Pancreas (tissue), 10 donors: ENCODE measurements at regions not wholly inside any gene's neighbourhood (a gene's known extent, or its start where the extent isn't known, plus 50 kb on each side); places are given as distances from the start of the nearest gene placed in this dataset.
"Not testable (repeated sequence)": the region's sequence is repeated elsewhere in the genome, so short reads cannot be mapped to it uniquely, and the experiment has no call there.

Experiments
- ATAC-seq, 4 donors: fragments of 200-7000 bp; cut with Tn5 transposase; one replicate each; pipeline versions ENCODE4 v1.8.0 to v1.9.1; 2020; ENCODE audit warnings: mild to moderate bottlenecking in 4 of 4, moderate library complexity in 4 of 4
- DNase-seq, 6 donors: peaks; one replicate each; pipeline ENCODE4 v3.0.0-alpha.2; 2020
- FAIRE-seq: peaks from 2 replicates; lab custom pipeline; 2012; peaks lifted over from hg19 to GRCh38; lab: Jason Lieb, UNC
- H3K27ac ChIP-seq, 4 donors: fragments of 200-600 bp; sonication (generic); 1 replicate in 3 of 4; 2 replicates in 1 of 4; pipeline versions ENCODE4 v1.5.0 to v1.8.0; 2020
- H3K27me3 ChIP-seq, 4 donors: fragments of 200-600 bp; one replicate each; pipeline ENCODE4 v1.8.0; 2021
- H3K36me3 ChIP-seq, 3 donors: fragments of 200-600 bp; sonication (generic) in 1 of 3; one replicate each; pipeline versions ENCODE4 v1.5.0 to v1.8.0; 2020 to 2021
- H3K4me1 ChIP-seq, 3 donors: fragments of 200-600 bp; one replicate each; pipeline ENCODE4 v1.8.0; 2021
- H3K4me3 ChIP-seq, 4 donors: fragments of 200-600 bp; sonication (generic) in 2 of 4; one replicate each; pipeline versions ENCODE4 v1.5.0 to v1.8.0; 2020 to 2021
- H3K9me3 ChIP-seq, 4 donors: fragments of 200-600 bp; one replicate each; pipeline ENCODE4 v1.8.0; 2021
- WGBS, 2 donors: extraction: QIAGEN DNeasy Blood & Tissue Kit; methylation state at CpG; one replicate each; pipeline ENCODE4 v1.1.7; 2013; 5-methylcytosine and 5-hydroxymethylcytosine counted together
- intact Hi-C, 3 donors: fragments of 100-400 bp; cut with DNase I; formaldehyde crosslinking; loops; one replicate each; pipeline versions ENCODE4 v1.11.1 to v1.14.2; 2022
- TF ChIP-seq, protein P1 (sequence below), 4 donors: fragments of 200-600 bp; sonication (generic) in 3 of 4; IDR thresholded peaks; one replicate each; pipeline versions ENCODE4 v1.5.0 to v1.8.0; 2021; ENCODE audit warnings: antibody characterized with exemption in 4 of 4
- donor health status: healthy with polysubstance abuse.
- donor health status: DM: no; HTN: no; CAD: no; lungs with moderate emphysema.
- donor health status: DM: no; HTN: no; CAD: no.
- donor health status: control.
- donor health status: control.
- donor health status: Bipolar disorder and iron deficiency.
- donor health status: DM: yes; HTN: yes; CAD: no.
- donor health status: DM: no; HTN: no; CAD: no.
- donor health status: DM: no; HTN: no; CAD: no.
- donor health status: DM: yes; HTN: yes; CAD: no.

DNA sequence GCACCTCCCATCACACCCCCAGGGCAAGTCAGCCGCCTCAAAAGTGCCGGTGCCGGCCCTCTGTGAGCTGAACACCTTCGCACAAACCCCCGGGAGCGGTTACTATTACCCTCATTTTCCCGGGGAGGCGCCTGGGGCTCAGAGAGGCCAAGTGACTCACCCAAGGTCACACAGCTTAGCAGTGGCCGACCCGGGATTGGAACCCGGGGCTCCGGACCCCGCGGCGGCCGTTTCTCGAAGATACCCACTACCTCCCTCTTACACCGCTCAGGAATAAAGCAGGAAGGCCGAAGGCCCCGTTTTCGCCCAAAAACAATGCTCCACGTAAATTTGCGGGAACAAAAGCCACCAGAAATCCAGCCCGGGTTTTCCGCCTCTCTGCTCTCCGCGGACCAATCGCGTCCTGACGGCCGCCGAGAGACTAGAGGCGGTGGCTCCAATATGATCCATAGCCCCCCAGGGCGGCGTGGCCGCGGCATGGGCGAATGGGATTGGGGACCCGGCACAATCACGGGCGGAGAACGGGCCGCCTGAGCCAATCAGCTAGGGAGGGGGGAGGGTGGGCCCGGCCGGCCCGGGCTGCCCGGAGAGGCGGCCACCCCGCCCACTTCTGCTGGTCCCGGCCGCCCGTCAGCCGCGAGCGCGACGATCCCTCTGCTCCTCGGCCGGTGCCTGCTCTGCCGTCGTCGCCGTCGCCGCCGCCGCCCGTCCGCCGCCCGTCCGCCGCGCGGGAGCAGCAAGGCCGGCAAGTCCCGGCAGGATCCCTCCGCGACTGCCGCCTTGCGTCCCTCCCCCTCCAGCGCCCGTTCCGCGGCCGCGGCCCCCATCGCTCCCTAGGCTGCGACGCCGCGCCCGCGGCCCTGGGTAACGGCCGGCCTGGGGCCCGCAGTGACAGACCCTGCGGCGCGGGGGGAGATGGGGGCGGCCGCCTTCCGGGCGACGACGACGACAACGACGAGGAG is 177.0 kb downstream of the OR4M2 start:
- intact Hi-C loops = no loop called here
- FAIRE-seq (no peak), ATAC-seq (no peak), DNase-seq (peak in 1 of 6 donors; percentile 56)
- TF ChIP-seq, protein P1, sequence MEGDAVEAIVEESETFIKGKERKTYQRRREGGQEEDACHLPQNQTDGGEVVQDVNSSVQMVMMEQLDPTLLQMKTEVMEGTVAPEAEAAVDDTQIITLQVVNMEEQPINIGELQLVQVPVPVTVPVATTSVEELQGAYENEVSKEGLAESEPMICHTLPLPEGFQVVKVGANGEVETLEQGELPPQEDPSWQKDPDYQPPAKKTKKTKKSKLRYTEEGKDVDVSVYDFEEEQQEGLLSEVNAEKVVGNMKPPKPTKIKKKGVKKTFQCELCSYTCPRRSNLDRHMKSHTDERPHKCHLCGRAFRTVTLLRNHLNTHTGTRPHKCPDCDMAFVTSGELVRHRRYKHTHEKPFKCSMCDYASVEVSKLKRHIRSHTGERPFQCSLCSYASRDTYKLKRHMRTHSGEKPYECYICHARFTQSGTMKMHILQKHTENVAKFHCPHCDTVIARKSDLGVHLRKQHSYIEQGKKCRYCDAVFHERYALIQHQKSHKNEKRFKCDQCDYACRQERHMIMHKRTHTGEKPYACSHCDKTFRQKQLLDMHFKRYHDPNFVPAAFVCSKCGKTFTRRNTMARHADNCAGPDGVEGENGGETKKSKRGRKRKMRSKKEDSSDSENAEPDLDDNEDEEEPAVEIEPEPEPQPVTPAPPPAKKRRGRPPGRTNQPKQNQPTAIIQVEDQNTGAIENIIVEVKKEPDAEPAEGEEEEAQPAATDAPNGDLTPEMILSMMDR (IDR thresholded peaks at IDR 0.05) = no peak
- no peaks in the 10 kb centered on the region for H3K4me1 ChIP-seq
- H3K4me3 ChIP-seq = no peak overlapping the region
- no peaks in the 10 kb centered on the region for H3K27me3 ChIP-seq
- H3K36me3 ChIP-seq = no peaks in the 10 kb centered on the region
- no peak overlapping the region for H3K27ac ChIP-seq
- no peaks in the 10 kb centered on the region for H3K9me3 ChIP-seq
- 40 to 63% methylated on average over 82 to 109 of the region's 109 CpGs for WGBS, 2 donors

DNA sequence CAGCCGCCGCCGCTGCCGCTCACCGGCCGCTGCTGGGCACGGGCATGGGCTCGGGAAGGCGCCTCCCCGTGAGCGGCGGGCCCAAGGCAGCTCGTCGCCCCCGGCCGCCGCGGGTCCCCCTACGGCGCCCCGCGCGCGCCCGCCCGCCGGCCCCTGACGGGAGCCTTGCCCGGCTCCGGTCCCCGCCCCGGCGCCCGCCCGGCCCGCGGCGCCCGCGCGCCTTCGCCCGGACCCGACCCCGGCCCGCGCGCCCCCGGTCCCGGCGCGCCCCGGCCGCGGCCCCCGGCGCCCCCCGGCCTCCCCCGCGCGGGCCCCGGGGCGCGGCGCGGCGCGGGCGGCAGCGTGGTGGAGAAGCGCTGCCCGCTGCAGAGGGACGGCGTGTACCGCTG is 177.7 kb downstream of the OR4M2 start:
- intact Hi-C loops = no loop called here
- no peaks in the 10 kb centered on the region for H3K27me3 ChIP-seq
- WGBS, 2 donors = 28 to 59% methylated on average over 32 to 75 of the region's 75 CpGs
- H3K9me3 ChIP-seq = no peaks in the 10 kb centered on the region
- no peaks in the 10 kb centered on the region for H3K36me3 ChIP-seq
- FAIRE-seq = no peak
- H3K4me3 ChIP-seq = no peak overlapping the region
- no peaks in the 10 kb centered on the region for H3K4me1 ChIP-seq
- DNase-seq = no peak
- no peak overlapping the region for H3K27ac ChIP-seq
- TF ChIP-seq, protein P1 (IDR thresholded peaks at IDR 0.05) = no peak
- no peak for ATAC-seq

DNA sequence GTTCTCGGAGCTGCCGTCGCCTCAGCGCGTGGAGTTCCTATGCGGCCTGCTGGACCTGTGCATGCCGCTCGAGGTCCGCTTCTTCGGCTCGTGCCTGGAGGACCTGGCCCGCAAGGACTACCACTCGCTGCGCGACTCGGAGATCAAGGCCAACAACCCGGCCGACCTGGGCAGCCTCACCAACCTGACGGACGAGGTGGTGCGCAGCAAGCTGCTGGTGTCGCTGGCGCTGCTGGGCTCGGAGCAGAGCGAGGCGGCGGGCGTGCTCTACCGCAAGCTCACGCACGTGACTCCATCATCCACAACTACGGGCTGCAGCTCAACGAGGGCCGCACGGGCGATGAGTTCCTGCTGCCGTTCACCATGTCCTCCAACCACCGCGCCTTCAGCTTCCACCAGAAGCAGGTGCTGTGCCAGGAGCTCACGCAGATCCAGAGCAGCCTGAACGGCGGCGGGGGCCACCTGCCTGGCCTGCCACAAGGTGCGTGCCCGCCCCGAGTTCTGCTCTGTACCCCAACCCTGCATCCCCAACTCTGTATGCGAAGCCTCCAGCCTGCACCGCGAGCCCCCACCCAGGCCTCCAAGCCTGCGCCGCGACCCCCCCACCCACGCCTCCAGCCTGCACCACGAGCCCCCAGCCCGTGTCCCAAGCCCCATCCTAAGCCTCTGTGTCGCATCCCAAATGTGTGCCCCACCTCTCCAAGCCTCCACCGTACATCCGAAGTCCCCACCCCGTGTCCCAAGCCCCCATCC is 178.2 kb downstream of the OR4M2 start:
- peak in 1 of 6 donors; percentile 73 for DNase-seq
- Histone ChIP-seq H3K4me1 (no peaks in the 10 kb centered on the region), H3K27ac (no peak overlapping the region), H3K36me3 (no peaks in the 10 kb centered on the region), H3K27me3 (no peaks in the 10 kb centered on the region), H3K9me3 (no peaks in the 10 kb centered on the region), H3K4me3 (no peak overlapping the region)
- TF ChIP-seq, protein P1 (IDR thresholded peaks at IDR 0.05) = no peak
- intact Hi-C loops = no loop called here
- peak in 2 of 4 donors; percentile 42 to 50 for ATAC-seq
- WGBS, 2 donors = 57 to 72% methylated on average over 56 to 59 of the region's 59 CpGs
- no peak for FAIRE-seq

DNA sequence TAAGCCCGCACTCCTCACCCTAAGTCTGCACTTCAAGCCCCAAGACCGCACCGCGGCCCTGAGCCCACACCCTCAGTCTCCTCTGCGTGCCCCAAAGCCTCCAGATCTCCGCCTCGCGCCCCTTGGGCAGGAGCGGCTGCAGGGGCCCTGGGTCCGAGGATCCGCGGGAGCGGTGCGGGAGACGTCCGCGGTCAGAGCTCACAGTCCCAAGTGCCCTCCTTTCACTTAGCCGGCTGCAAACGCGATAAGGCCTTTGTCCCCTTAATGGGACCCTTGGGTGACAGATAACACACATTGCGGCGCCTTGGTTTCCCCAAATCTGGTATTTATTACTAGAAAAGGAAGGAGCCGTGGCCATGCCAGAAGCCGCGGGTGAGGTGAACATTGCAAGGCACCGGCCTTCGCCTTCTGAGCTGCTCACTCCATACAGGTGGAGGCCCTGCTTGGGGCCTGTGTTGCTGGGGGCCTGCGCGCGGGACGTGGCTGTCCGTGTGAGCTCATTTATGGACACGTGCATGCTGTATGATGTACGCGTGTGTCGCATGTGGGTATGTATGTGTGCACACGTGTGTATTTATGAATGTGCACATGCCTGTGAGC is 178.9 kb downstream of the OR4M2 start:
- 73 to 74% methylated on average over 35 to 37 of the region's 37 CpGs for WGBS, 2 donors
- H3K9me3 ChIP-seq, intact Hi-C loops, H3K27ac ChIP-seq, H3K4me3 ChIP-seq, ATAC-seq, H3K4me1 ChIP-seq, FAIRE-seq, H3K27me3 ChIP-seq, H3K36me3 ChIP-seq: not testable (repeated sequence)
- peak in 1 of 6 donors; percentile 57 for DNase-seq

DNA sequence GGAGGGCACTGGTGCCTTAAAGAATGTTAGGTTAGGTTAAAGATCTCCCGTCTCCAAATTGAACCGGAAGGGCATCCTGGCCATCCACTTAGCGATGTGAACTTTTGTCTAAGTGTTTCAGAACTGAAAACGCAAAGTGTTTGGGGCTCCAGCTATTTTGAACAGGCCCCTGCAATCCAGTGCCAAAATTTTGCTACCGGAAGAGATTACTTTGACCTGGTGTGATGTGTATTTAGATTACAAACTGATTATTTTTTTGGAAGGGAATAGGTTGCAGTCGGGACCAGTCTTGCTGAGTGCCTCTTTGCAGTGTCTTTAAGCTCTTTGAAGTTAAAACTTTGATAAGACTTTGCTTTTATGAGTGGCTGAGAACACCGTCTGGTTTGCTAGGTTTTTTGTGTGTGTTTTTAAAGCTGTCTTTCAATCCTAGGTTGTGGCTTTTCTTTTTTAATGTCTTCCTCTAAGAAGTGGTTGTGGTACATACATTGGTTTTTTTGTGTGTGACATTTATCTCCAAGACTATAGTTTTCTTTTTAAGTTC is 179.6 kb downstream of the OR4M2 start:
- Histone ChIP-seq H3K4me3 (no peak overlapping the region), H3K27me3 (no peaks in the 10 kb centered on the region), H3K4me1 (no peaks in the 10 kb centered on the region), H3K9me3 (no peaks in the 10 kb centered on the region), H3K36me3 (no peaks in the 10 kb centered on the region), H3K27ac (no peak overlapping the region)
- intact Hi-C loops = no loop called here
- ATAC-seq = no peak
- TF ChIP-seq, protein P1 (IDR thresholded peaks at IDR 0.05) = no peak
- no peak for FAIRE-seq
- DNase-seq = no peak
- 55 to 61% methylated on average over 7 of the region's 7 CpGs for WGBS, 2 donors
